Hepatocyte (in vitro differentiated cells): ENCODE measurements at regions not wholly inside any gene's neighbourhood (a gene's known extent, or its start where the extent isn't known, plus 50 kb on each side); places are given as distances from the start of the nearest gene placed in this dataset.

Source experiments
- EZH2 ChIP-seq: fragments of 200-600 bp; sonication (generic); IDR thresholded peaks from 2 replicates; pipeline ENCODE4 v1.6.1; 2016; ENCODE audit warnings: antibody characterized with exemption, mild to moderate bottlenecking, borderline replicate concordance
- TF ChIP-seq, protein P1 (sequence below): fragments of 200-600 bp; sonication (generic); IDR thresholded peaks from 2 replicates; pipeline ENCODE4 v1.5.1; 2016; ENCODE audit warnings: antibody characterized with exemption, mild to moderate bottlenecking; ENCODE audit not compliant: poor library complexity

DNA sequence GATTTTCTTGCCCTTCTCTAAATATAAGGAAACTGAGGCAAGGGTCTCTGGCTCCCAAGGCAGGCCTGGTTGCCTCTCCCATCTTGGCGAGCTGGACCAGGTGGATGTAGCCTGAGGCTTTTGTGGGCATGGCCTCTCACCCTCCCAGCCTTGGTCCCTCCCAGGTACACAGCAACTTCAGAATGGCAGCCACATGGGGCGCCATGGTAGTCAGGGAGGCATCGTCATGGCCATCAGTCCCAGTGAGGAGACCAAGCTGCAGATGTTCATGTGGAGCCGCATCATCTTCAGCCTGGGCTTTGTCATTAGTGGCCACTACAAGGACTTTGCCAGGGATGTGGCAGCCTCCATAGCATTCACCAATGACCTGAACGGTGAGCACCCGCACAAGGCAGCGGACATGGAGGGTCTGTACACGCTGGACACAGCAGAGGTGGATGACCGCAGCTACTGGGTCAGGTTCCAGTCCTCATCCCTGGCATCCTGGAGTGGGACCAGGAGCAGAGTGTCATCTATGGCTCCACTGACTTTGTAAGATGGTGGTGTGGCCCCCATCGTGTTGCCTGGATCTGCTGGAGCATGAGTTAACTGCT is 165.8 kb upstream of the ZNF267 start:
- TF ChIP-seq, protein P1, sequence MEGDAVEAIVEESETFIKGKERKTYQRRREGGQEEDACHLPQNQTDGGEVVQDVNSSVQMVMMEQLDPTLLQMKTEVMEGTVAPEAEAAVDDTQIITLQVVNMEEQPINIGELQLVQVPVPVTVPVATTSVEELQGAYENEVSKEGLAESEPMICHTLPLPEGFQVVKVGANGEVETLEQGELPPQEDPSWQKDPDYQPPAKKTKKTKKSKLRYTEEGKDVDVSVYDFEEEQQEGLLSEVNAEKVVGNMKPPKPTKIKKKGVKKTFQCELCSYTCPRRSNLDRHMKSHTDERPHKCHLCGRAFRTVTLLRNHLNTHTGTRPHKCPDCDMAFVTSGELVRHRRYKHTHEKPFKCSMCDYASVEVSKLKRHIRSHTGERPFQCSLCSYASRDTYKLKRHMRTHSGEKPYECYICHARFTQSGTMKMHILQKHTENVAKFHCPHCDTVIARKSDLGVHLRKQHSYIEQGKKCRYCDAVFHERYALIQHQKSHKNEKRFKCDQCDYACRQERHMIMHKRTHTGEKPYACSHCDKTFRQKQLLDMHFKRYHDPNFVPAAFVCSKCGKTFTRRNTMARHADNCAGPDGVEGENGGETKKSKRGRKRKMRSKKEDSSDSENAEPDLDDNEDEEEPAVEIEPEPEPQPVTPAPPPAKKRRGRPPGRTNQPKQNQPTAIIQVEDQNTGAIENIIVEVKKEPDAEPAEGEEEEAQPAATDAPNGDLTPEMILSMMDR: no peak
- TF ChIP-seq EZH2: no peak
